ENCODE measurements at regions not wholly inside any gene's neighbourhood (a gene's known extent, or its start where the extent isn't known, plus 50 kb on each side); places are given as distances from the start of the nearest gene placed in this dataset.

GRCh38 chr21:30943920-30944319 lies 62.5 kb upstream of the KRTAP11-1 start:
- Histone ChIP-seq H3K27ac (ENCODE audit: low read depth, low read length) (no peak overlapping the region), H3K27me3 (ENCODE audit: insufficient read depth, low read length) (no peaks in the 10 kb centered on the region), H2AFZ (ENCODE audit: low read length, unreplicated experiment) (no peak overlapping the region), H3K4me3 (ENCODE audit: low read depth, low read length) (no peak overlapping the region), H3K79me2 (ENCODE audit: control insufficient read depth, insufficient read depth, low read length, unreplicated experiment) (no peaks in the 10 kb centered on the region), H3K4me1 (ENCODE audit: control insufficient read depth, insufficient read depth, low read length, unreplicated experiment) (no peaks in the 10 kb centered on the region), H3K36me3 (ENCODE audit: insufficient read depth, low read length) (no peaks in the 10 kb centered on the region)

DNA sequence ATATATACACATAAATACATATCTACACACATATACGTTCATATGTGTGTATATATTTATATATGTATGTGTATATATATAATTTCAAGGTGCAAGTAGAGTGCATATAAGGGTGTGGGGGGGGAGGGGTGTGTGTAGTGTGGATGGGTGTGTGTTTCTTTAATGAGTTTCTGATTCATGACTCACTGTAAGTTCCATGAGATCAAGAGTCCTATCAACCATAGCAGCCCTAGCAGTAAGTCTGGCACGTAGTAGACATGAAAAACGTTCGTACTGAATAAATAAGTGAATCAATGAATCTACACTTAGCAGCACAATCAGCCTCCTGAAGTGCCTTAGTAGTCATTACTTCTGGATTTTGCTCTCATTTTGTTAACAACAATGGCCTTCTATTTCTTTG lies 61.9 kb upstream of the KRTAP11-1 start:
- H3K79me2 ChIP-seq (ENCODE audit: control insufficient read depth, insufficient read depth, low read length, unreplicated experiment), result no peaks in the 10 kb centered on the region
- H2AFZ ChIP-seq (ENCODE audit: low read length, unreplicated experiment), result no peak overlapping the region
- no peaks in the 10 kb centered on the region for H3K36me3 ChIP-seq (ENCODE audit: insufficient read depth, low read length)
- no peaks in the 10 kb centered on the region for H3K4me1 ChIP-seq (ENCODE audit: control insufficient read depth, insufficient read depth, low read length, unreplicated experiment)
- H3K27ac ChIP-seq (ENCODE audit: low read depth, low read length), result no peak overlapping the region
- H3K27me3 ChIP-seq (ENCODE audit: insufficient read depth, low read length), result no peaks in the 10 kb centered on the region
- H3K4me3 ChIP-seq (ENCODE audit: low read depth, low read length), result no peak overlapping the region

GRCh38 chr21:30942192-30942591 lies 60.8 kb upstream of the KRTAP11-1 start:
- Histone ChIP-seq H3K79me2 (ENCODE audit: control insufficient read depth, insufficient read depth, low read length, unreplicated experiment) (no peaks in the 10 kb centered on the region), H3K36me3 (ENCODE audit: insufficient read depth, low read length) (no peaks in the 10 kb centered on the region), H2AFZ (ENCODE audit: low read length, unreplicated experiment) (no peak overlapping the region), H3K27ac (ENCODE audit: low read depth, low read length) (no peak overlapping the region), H3K27me3 (ENCODE audit: insufficient read depth, low read length) (no peaks in the 10 kb centered on the region), H3K4me3 (ENCODE audit: low read depth, low read length) (no peak overlapping the region), H3K4me1 (ENCODE audit: control insufficient read depth, insufficient read depth, low read length, unreplicated experiment) (no peaks in the 10 kb centered on the region)

GRCh38 chr21:30936207-30936606 lies 54.8 kb upstream of the KRTAP11-1 start:
- no peak overlapping the region for H3K4me3 ChIP-seq (ENCODE audit: low read depth, low read length)
- H3K27me3 ChIP-seq (ENCODE audit: insufficient read depth, low read length), result no peaks in the 10 kb centered on the region
- H3K4me1 ChIP-seq (ENCODE audit: control insufficient read depth, insufficient read depth, low read length, unreplicated experiment), result no peaks in the 10 kb centered on the region
- H3K36me3 ChIP-seq (ENCODE audit: insufficient read depth, low read length), result no peaks in the 10 kb centered on the region
- no peak overlapping the region for H2AFZ ChIP-seq (ENCODE audit: low read length, unreplicated experiment)
- H3K27ac ChIP-seq (ENCODE audit: low read depth, low read length), result no peak overlapping the region
- no peaks in the 10 kb centered on the region for H3K79me2 ChIP-seq (ENCODE audit: control insufficient read depth, insufficient read depth, low read length, unreplicated experiment)

DNA sequence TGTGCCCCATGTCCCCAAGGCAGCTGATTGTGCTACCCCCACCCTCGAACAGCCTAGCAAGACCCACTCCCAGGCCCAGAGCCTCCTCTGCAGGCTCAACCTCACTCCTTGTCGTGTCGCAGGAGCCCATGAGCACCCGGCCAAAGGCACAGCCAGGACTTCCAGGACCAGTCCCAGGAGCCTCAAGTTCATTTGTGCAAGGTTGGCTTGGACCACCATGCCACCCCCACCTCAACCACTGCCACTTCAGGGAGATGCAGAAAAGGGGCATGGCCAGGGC lies 54.4 kb upstream of the KRTAP11-1 start:
- H3K27ac ChIP-seq (ENCODE audit: low read depth, low read length), result no peak overlapping the region
- no peaks in the 10 kb centered on the region for H3K79me2 ChIP-seq (ENCODE audit: control insufficient read depth, insufficient read depth, low read length, unreplicated experiment)
- H3K27me3 ChIP-seq (ENCODE audit: insufficient read depth, low read length), result no peaks in the 10 kb centered on the region
- H3K4me3 ChIP-seq (ENCODE audit: low read depth, low read length), result no peak overlapping the region
- H3K4me1 ChIP-seq (ENCODE audit: control insufficient read depth, insufficient read depth, low read length, unreplicated experiment), result no peaks in the 10 kb centered on the region
- H3K36me3 ChIP-seq (ENCODE audit: insufficient read depth, low read length), result no peaks in the 10 kb centered on the region
- H2AFZ ChIP-seq (ENCODE audit: low read length, unreplicated experiment), result no peak overlapping the region

DNA sequence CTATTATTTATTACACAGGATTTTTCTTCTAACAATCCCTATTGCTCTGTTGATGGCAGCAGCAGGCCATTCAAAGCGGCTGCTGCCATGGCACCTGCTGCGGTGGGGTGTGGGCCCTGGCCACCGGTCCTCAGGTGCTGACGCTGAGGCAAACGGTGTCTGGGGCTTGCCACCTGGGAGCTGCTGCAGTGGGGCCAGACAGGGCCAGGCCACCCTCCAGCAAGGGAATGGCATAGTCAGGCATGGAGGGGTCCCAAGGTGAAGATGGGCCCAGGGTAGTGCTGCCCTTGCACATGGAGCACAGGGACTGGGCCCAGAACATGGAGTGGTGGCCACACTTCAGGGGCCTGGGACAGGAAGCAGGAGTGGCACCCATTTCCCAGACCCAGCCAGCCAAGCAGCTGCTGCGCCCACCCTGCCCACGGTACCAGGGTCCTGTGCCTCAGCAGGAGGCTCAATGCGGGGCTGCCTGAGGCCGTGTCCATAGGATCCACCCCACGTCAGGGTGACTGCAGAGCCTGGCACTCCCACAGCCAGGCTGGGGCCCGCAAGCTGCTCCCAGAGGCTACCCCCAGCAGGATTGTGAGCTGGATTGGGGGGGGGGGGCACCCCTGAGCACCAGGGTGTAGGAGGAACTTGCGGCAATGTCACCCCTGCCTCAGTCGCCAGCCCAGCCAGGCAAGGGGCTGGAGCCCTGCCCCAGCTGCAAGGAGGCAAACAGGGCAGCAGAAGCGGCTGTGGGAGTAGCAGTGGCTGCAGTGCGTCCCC lies 53.9 kb upstream of the KRTAP11-1 start:
- Histone ChIP-seq H3K27ac (ENCODE audit: low read depth, low read length) (no peak overlapping the region), H3K27me3 (ENCODE audit: insufficient read depth, low read length) (no peaks in the 10 kb centered on the region), H3K4me1 (ENCODE audit: control insufficient read depth, insufficient read depth, low read length, unreplicated experiment) (no peaks in the 10 kb centered on the region), H2AFZ (ENCODE audit: low read length, unreplicated experiment) (no peak overlapping the region), H3K79me2 (ENCODE audit: control insufficient read depth, insufficient read depth, low read length, unreplicated experiment) (no peaks in the 10 kb centered on the region), H3K4me3 (ENCODE audit: low read depth, low read length) (no peak overlapping the region), H3K36me3 (ENCODE audit: insufficient read depth, low read length) (no peaks in the 10 kb centered on the region)

- no peak overlapping the region for H3K27ac ChIP-seq (ENCODE audit: low read depth, low read length)
- no peak overlapping the region for H2AFZ ChIP-seq (ENCODE audit: low read length, unreplicated experiment)
Observed at GRCh38 chr21:30932686-30933085, 51.3 kb upstream of the KRTAP11-1 start.

More at GRCh38 chr21:30932686-30933085, 51.3 kb upstream of the KRTAP11-1 start:
- Histone ChIP-seq H3K79me2 (ENCODE audit: control insufficient read depth, insufficient read depth, low read length, unreplicated experiment) (no peaks in the 10 kb centered on the region), H3K27me3 (ENCODE audit: insufficient read depth, low read length) (no peaks in the 10 kb centered on the region), H3K4me1 (ENCODE audit: control insufficient read depth, insufficient read depth, low read length, unreplicated experiment) (no peaks in the 10 kb centered on the region), H3K36me3 (ENCODE audit: insufficient read depth, low read length) (no peaks in the 10 kb centered on the region), H3K4me3 (ENCODE audit: low read depth, low read length) (no peak overlapping the region)

Measured in ACC112 (cell line).